ENCODE measurements at regions not wholly inside any gene's neighbourhood (a gene's known extent, or its start where the extent isn't known, plus 50 kb on each side); places are given as distances from the start of the nearest gene placed in this dataset.

DNA sequence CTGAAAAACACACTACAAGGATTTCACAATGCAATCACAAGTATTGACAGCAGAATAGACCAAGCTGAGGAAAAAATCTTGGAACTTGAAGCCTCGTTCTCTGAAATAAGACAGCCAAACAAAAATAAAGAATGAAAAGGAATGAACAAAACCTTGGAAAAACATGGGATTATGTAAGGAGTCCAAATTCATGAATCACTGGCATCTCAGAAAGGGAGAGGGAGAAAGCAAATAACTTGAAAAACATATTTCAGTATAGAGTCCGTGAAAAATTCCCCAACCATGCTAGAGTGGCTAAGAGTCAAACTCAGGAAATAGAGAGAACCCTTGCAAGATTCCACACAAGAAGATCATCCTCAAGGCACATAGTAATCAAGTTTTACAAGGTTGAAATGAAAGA is 178.5 kb upstream of the CTSO start:
- ChIA-PET POLR2A (ENCODE audit: unreplicated experiment) (no interaction called here), CTCF (no interaction called here)
- Histone ChIP-seq H3K4me3 (ENCODE audit: insufficient read depth, low read depth, low read length) (no peak overlapping the region), H3K9me1 (ENCODE audit: insufficient read depth, low read length) (no peaks in the 10 kb centered on the region), H3K56ac (ENCODE audit: extremely low read depth, insufficient read depth, low read length) (no peak overlapping the region), H3K27me3 (ENCODE audit: control insufficient read depth, insufficient read depth, low read length) (peaks cover 2% of the 10 kb centered on the region; the same call in 1 of the 2 replicates), H3K9ac (ENCODE audit: low read depth, low read length) (no peak overlapping the region), H3K4ac (ENCODE audit: low read depth, low read length) (no peak overlapping the region), H4K20me1 (ENCODE audit: insufficient read depth, low read length) (no peaks in the 10 kb centered on the region), H3K14ac (replicated peaks; ENCODE audit: low read depth, low read length) (no peak overlapping the region), H2AK5ac (ENCODE audit: low read depth, low read length) (no peak overlapping the region), H2AFZ (replicated peaks; ENCODE audit: low read length, poor library complexity) (no peak overlapping the region), H2BK20ac (ENCODE audit: low read depth, low read length) (no peak overlapping the region), H3K9me3 (ENCODE audit: control insufficient read depth, insufficient read depth, low read length) (no peaks in the 10 kb centered on the region), H3K4me2 (ENCODE audit: low read depth, low read length) (no peak overlapping the region), H3K23ac (ENCODE audit: low read depth, low read length) (no peak overlapping the region), H4K8ac (ENCODE audit: low read depth in 2 of 2, low read length in 2 of 2) (no peak overlapping the region), H3K79me1 (ENCODE audit: low read depth in 1 of 2, low read length in 2 of 2) (no peaks in the 10 kb centered on the region), H2BK120ac (ENCODE audit: low read depth, low read length) (no peak overlapping the region), H3K36me3 (ENCODE audit: control insufficient read depth, insufficient read depth, low read length) (no peaks in the 10 kb centered on the region), H4K91ac (ENCODE audit: insufficient read depth, low read depth, low read length) (no peak overlapping the region), H3K4me1 (ENCODE audit: control insufficient read depth, insufficient read depth, low read length) (no peaks in the 10 kb centered on the region), H3K18ac (ENCODE audit: low read depth, low read length) (no peak overlapping the region), H2BK5ac (ENCODE audit: low read depth, low read length, poor library complexity, severe bottlenecking) (no peak overlapping the region), H4K5ac (ENCODE audit: low read depth, low read length) (no peak overlapping the region), H2BK15ac (ENCODE audit: low read depth, low read length) (no peak overlapping the region), H2AK9ac (replicated peaks; ENCODE audit: low read depth, low read length, poor library complexity) (no peak overlapping the region), H3K27ac (ENCODE audit: insufficient read depth, low read length) (no peak overlapping the region)
- WGBS, 2 experiments (ENCODE audit: extremely low coverage in 2 of 2, insufficient read length in 1 of 2): no CpG with 5 or more reads among the region's 2 CpGs
- TF ChIP-seq MAFK (IDR thresholded peaks at IDR 0.05; ENCODE audit: low read depth, low read length) (no peak), MAZ (IDR thresholded peaks at IDR 0.05; ENCODE audit: borderline replicate concordance, low read depth, low read length) (no peak), RFX5 (IDR thresholded peaks at IDR 0.05; ENCODE audit: low read depth, low read length) (no peak), SMC3 (IDR thresholded peaks at IDR 0.05; ENCODE audit: low read depth, low read length) (no peak), RCOR1 (IDR thresholded peaks at IDR 0.05; ENCODE audit: insufficient replicate concordance, low read length) (no peak), CEBPB (IDR thresholded peaks at IDR 0.05; ENCODE audit: low read depth, low read length) (no peak), RAD21 (IDR thresholded peaks at IDR 0.05; ENCODE audit: low read length) (no peak), BHLHE40 (IDR thresholded peaks at IDR 0.05; ENCODE audit: low read depth, low read length) (no peak), MXI1 (IDR thresholded peaks at IDR 0.05; ENCODE audit: borderline replicate concordance, low read depth, low read length) (no peak)
- TF ChIP-seq, protein P1, sequence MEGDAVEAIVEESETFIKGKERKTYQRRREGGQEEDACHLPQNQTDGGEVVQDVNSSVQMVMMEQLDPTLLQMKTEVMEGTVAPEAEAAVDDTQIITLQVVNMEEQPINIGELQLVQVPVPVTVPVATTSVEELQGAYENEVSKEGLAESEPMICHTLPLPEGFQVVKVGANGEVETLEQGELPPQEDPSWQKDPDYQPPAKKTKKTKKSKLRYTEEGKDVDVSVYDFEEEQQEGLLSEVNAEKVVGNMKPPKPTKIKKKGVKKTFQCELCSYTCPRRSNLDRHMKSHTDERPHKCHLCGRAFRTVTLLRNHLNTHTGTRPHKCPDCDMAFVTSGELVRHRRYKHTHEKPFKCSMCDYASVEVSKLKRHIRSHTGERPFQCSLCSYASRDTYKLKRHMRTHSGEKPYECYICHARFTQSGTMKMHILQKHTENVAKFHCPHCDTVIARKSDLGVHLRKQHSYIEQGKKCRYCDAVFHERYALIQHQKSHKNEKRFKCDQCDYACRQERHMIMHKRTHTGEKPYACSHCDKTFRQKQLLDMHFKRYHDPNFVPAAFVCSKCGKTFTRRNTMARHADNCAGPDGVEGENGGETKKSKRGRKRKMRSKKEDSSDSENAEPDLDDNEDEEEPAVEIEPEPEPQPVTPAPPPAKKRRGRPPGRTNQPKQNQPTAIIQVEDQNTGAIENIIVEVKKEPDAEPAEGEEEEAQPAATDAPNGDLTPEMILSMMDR (conservative IDR thresholded peaks at IDR 0.05; ENCODE audit: low read depth, low read length): no peak
- TF ChIP-seq, protein P2, sequence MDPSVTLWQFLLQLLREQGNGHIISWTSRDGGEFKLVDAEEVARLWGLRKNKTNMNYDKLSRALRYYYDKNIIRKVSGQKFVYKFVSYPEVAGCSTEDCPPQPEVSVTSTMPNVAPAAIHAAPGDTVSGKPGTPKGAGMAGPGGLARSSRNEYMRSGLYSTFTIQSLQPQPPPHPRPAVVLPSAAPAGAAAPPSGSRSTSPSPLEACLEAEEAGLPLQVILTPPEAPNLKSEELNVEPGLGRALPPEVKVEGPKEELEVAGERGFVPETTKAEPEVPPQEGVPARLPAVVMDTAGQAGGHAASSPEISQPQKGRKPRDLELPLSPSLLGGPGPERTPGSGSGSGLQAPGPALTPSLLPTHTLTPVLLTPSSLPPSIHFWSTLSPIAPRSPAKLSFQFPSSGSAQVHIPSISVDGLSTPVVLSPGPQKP (IDR thresholded peaks at IDR 0.05; ENCODE audit: borderline replicate concordance, low read depth, low read length): no peak
- TF ChIP-seq, protein P3, sequence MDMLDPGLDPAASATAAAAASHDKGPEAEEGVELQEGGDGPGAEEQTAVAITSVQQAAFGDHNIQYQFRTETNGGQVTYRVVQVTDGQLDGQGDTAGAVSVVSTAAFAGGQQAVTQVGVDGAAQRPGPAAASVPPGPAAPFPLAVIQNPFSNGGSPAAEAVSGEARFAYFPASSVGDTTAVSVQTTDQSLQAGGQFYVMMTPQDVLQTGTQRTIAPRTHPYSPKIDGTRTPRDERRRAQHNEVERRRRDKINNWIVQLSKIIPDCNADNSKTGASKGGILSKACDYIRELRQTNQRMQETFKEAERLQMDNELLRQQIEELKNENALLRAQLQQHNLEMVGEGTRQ (IDR thresholded peaks at IDR 0.05; ENCODE audit: low read depth, low read length): no peak
- DNase-seq: no peak
- ATAC-seq (ENCODE audit: low read depth): no peak
- BruUV-seq (replicated peaks): no TSS peak
- dilution Hi-C loops (cut with HindIII; ENCODE audit: low sequenced_read_pairs, unreplicated experiment) (no loop called here), in situ Hi-C loops (cut with MboI; ENCODE audit: low sequenced_read_pairs) (no loop called here), intact Hi-C loops (cut with micrococcal nuclease) (no loop called here)
